H1 (cell line): ENCODE measurements at regions not wholly inside any gene's neighbourhood (a gene's known extent, or its start where the extent isn't known, plus 50 kb on each side); places are given as distances from the start of the nearest gene placed in this dataset.

Source experiments
- EZH2 ChIP-seq: fragments of 200-600 bp; sonication (generic); IDR thresholded peaks from 2 replicates; pipeline ENCODE4 v1.7.1; 2012; ENCODE audit warnings: low read depth, mild to moderate bottlenecking, moderate library complexity, low read length, inconsistent platforms; ENCODE audit not compliant: severe bottlenecking
- MAFK ChIP-seq: IDR thresholded peaks from 2 replicates; pipeline ENCODE4 v1.6.1; 2012; ENCODE audit warnings: low read depth, mild to moderate bottlenecking, improper control_type of control experiment, low read length
- POLR2A ChIP-seq, 2 experiments: IDR thresholded peaks; 1 replicate in 1 of 2; 2 replicates in 1 of 2; pipeline ENCODE4 v1.6.1; 2011; ENCODE audit warnings: low read depth in 2 of 2, low read length in 2 of 2, mild to moderate bottlenecking in 2 of 2; ENCODE audit errors: control extremely low read depth in 1 of 2
- POLR2AphosphoS5 ChIP-seq: IDR thresholded peaks from 2 replicates; pipeline ENCODE4 v1.6.1; 2011; ENCODE audit warnings: low read depth, low read length
- POU5F1 ChIP-seq: IDR thresholded peaks from 2 replicates; pipeline ENCODE4 v1.6.1; 2011; ENCODE audit warnings: low read depth, mild to moderate bottlenecking, low read length, moderate library complexity
- RAD21 ChIP-seq, 2 experiments: IDR thresholded peaks in 1 of 2; conservative IDR thresholded peaks in 1 of 2; 2 replicates each; pipeline ENCODE4 v1.6.1; 2011; ENCODE audit warnings: low read depth in 2 of 2, low read length in 2 of 2, improper control_type of control experiment in 1 of 2, inconsistent platforms in 1 of 2, mild to moderate bottlenecking in 1 of 2, moderate library complexity in 1 of 2
- RXRA ChIP-seq: IDR thresholded peaks from 2 replicates; pipeline ENCODE4 v1.6.1; 2011; ENCODE audit warnings: low read depth, mild to moderate bottlenecking, low read length, moderate library complexity; ENCODE audit not compliant: insufficient read depth
- SP1 ChIP-seq: IDR thresholded peaks from 2 replicates; pipeline ENCODE4 v1.6.1; 2011; ENCODE audit warnings: low read depth, low read length
- SRF ChIP-seq: IDR thresholded peaks from 2 replicates; pipeline ENCODE4 v1.6.1; 2011; ENCODE audit warnings: mild to moderate bottlenecking, low read depth, low read length, moderate library complexity
- SUZ12 ChIP-seq: fragments of 200-600 bp; sonication (generic); IDR thresholded peaks from 2 replicates; pipeline ENCODE4 v1.6.1; 2012; ENCODE audit warnings: mild to moderate bottlenecking, inconsistent platforms, low read length, moderate library complexity, mixed read lengths
- TAF1 ChIP-seq: IDR thresholded peaks from 2 replicates; pipeline ENCODE4 v1.6.1; 2011; ENCODE audit warnings: mild to moderate bottlenecking, low read depth, low read length
- TCF12 ChIP-seq: IDR thresholded peaks from 2 replicates; pipeline ENCODE4 v1.6.1; 2011; ENCODE audit warnings: low read depth, mild to moderate bottlenecking, low read length
- TF ChIP-seq, protein P1 (sequence below), 3 experiments: IDR thresholded peaks; 1 replicate in 2 of 3; 2 replicates in 1 of 3; pipeline versions ENCODE4 v1.5.1 to v1.6.1; 2011; ENCODE audit warnings: low read length in 3 of 3, mild to moderate bottlenecking in 3 of 3, inconsistent platforms in 2 of 3, low read depth in 1 of 3, moderate library complexity in 1 of 3; ENCODE audit not compliant: insufficient read depth in 1 of 3; ENCODE audit errors: control extremely low read depth in 1 of 3
- TF ChIP-seq, protein P2 (sequence below): IDR thresholded peaks from 2 replicates; pipeline ENCODE4 v1.6.1; 2012; ENCODE audit warnings: low read length, inconsistent platforms

GRCh38 chr22:49331878-49332277 is 495.8 kb downstream of the BRD1 start:
- TF ChIP-seq, protein P1, sequence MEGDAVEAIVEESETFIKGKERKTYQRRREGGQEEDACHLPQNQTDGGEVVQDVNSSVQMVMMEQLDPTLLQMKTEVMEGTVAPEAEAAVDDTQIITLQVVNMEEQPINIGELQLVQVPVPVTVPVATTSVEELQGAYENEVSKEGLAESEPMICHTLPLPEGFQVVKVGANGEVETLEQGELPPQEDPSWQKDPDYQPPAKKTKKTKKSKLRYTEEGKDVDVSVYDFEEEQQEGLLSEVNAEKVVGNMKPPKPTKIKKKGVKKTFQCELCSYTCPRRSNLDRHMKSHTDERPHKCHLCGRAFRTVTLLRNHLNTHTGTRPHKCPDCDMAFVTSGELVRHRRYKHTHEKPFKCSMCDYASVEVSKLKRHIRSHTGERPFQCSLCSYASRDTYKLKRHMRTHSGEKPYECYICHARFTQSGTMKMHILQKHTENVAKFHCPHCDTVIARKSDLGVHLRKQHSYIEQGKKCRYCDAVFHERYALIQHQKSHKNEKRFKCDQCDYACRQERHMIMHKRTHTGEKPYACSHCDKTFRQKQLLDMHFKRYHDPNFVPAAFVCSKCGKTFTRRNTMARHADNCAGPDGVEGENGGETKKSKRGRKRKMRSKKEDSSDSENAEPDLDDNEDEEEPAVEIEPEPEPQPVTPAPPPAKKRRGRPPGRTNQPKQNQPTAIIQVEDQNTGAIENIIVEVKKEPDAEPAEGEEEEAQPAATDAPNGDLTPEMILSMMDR (IDR thresholded peaks at IDR 0.05; ENCODE audit: control extremely low read depth in 1 of 3, insufficient read depth in 1 of 3, low read depth in 1 of 3, low read length in 3 of 3), result no peak
- TF ChIP-seq POLR2A (IDR thresholded peaks at IDR 0.05; ENCODE audit: control extremely low read depth in 1 of 2, low read depth in 2 of 2, low read length in 2 of 2) (no peak), TCF12 (no peak), MAFK (no peak), RAD21 (IDR thresholded peaks at IDR 0.05 in 1 of 2, conservative IDR thresholded peaks at IDR 0.05 in 1 of 2; ENCODE audit: low read depth in 2 of 2, low read length in 2 of 2) (no peak), EZH2 (no peak), TAF1 (no peak), SP1 (no peak), RXRA (no peak), POLR2AphosphoS5 (no peak), SRF (no peak), SUZ12 (no peak), POU5F1 (no peak)
- TF ChIP-seq, protein P2, sequence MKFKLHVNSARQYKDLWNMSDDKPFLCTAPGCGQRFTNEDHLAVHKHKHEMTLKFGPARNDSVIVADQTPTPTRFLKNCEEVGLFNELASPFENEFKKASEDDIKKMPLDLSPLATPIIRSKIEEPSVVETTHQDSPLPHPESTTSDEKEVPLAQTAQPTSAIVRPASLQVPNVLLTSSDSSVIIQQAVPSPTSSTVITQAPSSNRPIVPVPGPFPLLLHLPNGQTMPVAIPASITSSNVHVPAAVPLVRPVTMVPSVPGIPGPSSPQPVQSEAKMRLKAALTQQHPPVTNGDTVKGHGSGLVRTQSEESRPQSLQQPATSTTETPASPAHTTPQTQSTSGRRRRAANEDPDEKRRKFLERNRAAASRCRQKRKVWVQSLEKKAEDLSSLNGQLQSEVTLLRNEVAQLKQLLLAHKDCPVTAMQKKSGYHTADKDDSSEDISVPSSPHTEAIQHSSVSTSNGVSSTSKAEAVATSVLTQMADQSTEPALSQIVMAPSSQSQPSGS, result no peak
